Neural crest cell (in vitro differentiated cells): ENCODE measurements at regions not wholly inside any gene's neighbourhood (a gene's known extent, or its start where the extent isn't known, plus 50 kb on each side); places are given as distances from the start of the nearest gene placed in this dataset.

Experiments used
- DNase-seq: peaks from one replicate; pipeline ENCODE4 v3.0.0; 2021; ENCODE audit warnings: low read depth, mixed read lengths, low spot score
- H3K27ac Mint-ChIP-seq: one replicate; pipeline ENCODE4 v1.8.0; 2021; ENCODE audit warnings: mild to moderate bottlenecking, mixed read lengths; ENCODE audit not compliant: unreplicated experiment
- H3K27me3 Mint-ChIP-seq: 2 replicates; pipeline ENCODE4 v1.8.0; 2021; ENCODE audit warnings: low read depth, mild to moderate bottlenecking, mixed read lengths
- H3K36me3 Mint-ChIP-seq: 2 replicates; pipeline ENCODE4 v1.8.0; 2021; ENCODE audit warnings: low read depth, mild to moderate bottlenecking, mixed read lengths
- H3K4me1 Mint-ChIP-seq: 2 replicates; pipeline ENCODE4 v1.8.0; 2021; ENCODE audit warnings: mixed read lengths
- H3K4me3 Mint-ChIP-seq: one replicate; pipeline ENCODE4 v1.8.0; 2021; ENCODE audit warnings: mild to moderate bottlenecking, mixed read lengths
- H3K9me3 Mint-ChIP-seq: 2 replicates; pipeline ENCODE4 v1.8.0; 2021; ENCODE audit warnings: mixed read lengths
- CTCF ChIP-seq: fragments of 200-600 bp; sonication (generic); conservative IDR thresholded peaks from 2 replicates; pipeline ENCODE4 v1.5.0; 2021; ENCODE audit warnings: antibody characterized with exemption, mild to moderate bottlenecking

GRCh38 chr20:23245553-23246181 lies 104.9 kb upstream of the NXT1 start:
- Mint-ChIP-seq H3K36me3 (no peaks in the 10 kb centered on the region), H3K9me3 (no peaks in the 10 kb centered on the region), H3K27me3 (peaks cover 17% of the 10 kb centered on the region), H3K4me1 (no peaks in the 10 kb centered on the region), H3K4me3 (no peak overlapping the region), H3K27ac (peak overlapping the region; percentile 9)
- TF ChIP-seq CTCF: peak; percentile 59
- peak; percentile 28 for DNase-seq

- no peak for DNase-seq
- Mint-ChIP-seq H3K27me3 (peaks cover 16% of the 10 kb centered on the region), H3K27ac (peak overlapping the region; percentile 9), H3K36me3 (no peaks in the 10 kb centered on the region), H3K4me3 (no peak overlapping the region), H3K9me3 (no peaks in the 10 kb centered on the region), H3K4me1 (no peaks in the 10 kb centered on the region)
- TF ChIP-seq CTCF: no peak
Observed at GRCh38 chr20:23244916-23245552, 105.6 kb upstream of the NXT1 start.

- Mint-ChIP-seq H3K9me3 (peaks cover 2% of the 10 kb centered on the region), H3K36me3 (no peaks in the 10 kb centered on the region), H3K27ac (no peak overlapping the region), H3K4me3 (no peak overlapping the region), H3K27me3 (peaks cover 16% of the 10 kb centered on the region), H3K4me1 (no peaks in the 10 kb centered on the region)
- DNase-seq: no peak
- TF ChIP-seq CTCF: no peak
Observed at GRCh38 chr20:23244156-23244915, 106.3 kb upstream of the NXT1 start.

GRCh38 chr20:23243791-23244155 lies 106.8 kb upstream of the NXT1 start:
- no peaks in the 10 kb centered on the region for H3K36me3 Mint-ChIP-seq
- TF ChIP-seq CTCF: no peak
- no peaks in the 10 kb centered on the region for H3K4me1 Mint-ChIP-seq
- no peak for DNase-seq
- H3K27ac Mint-ChIP-seq: no peak overlapping the region
- peaks cover 4% of the 10 kb centered on the region for H3K9me3 Mint-ChIP-seq
- peaks cover 22% of the 10 kb centered on the region for H3K27me3 Mint-ChIP-seq
- no peak overlapping the region for H3K4me3 Mint-ChIP-seq

GRCh38 chr20:23242556-23243180 lies 107.9 kb upstream of the NXT1 start:
- H3K4me1 Mint-ChIP-seq: no peaks in the 10 kb centered on the region
- no peak for DNase-seq
- H3K9me3 Mint-ChIP-seq: peaks cover 4% of the 10 kb centered on the region
- H3K27me3 Mint-ChIP-seq: peaks cover 25% of the 10 kb centered on the region
- TF ChIP-seq CTCF: no peak
- no peak overlapping the region for H3K27ac Mint-ChIP-seq
- H3K4me3 Mint-ChIP-seq: no peak overlapping the region
- no peaks in the 10 kb centered on the region for H3K36me3 Mint-ChIP-seq
